Dedifferentiated amniotic fluid mesenchymal stem cell (primary cell): ENCODE measurements at regions not wholly inside any gene's neighbourhood (a gene's known extent, or its start where the extent isn't known, plus 50 kb on each side); places are given as distances from the start of the nearest gene placed in this dataset.
"Not testable (repeated sequence)": the region's sequence is repeated elsewhere in the genome, so short reads cannot be mapped to it uniquely, and the experiment has no call there.

Experiments
- DNase-seq: peaks from one replicate; pipeline ENCODE4 v3.0.0-alpha.2; 2016; ENCODE audit errors: extremely low spot score

GRCh38 chr1:19591482-19592091 lies 52.5 kb upstream of the NBL1 start:
- no peak for DNase-seq

DNA sequence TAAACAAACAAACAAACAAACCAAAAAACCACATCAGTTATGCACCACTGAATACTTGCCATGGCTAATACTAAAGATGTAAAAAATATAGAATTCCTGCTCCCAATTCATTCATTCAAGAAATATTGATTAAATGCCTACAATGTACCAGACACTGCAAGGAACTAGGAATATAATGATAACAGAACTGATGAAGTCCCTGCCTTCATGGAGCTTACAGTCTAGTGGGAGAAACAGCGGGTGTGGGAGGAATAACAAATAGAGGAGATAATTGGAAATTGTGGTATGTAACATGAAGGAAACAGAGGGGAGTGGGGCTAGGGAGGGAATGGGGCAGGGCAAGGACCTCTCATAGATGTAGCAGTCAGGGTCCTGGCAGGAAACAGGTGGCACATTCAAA lies 58.6 kb upstream of the NBL1 start:
- no peak for DNase-seq

DNA sequence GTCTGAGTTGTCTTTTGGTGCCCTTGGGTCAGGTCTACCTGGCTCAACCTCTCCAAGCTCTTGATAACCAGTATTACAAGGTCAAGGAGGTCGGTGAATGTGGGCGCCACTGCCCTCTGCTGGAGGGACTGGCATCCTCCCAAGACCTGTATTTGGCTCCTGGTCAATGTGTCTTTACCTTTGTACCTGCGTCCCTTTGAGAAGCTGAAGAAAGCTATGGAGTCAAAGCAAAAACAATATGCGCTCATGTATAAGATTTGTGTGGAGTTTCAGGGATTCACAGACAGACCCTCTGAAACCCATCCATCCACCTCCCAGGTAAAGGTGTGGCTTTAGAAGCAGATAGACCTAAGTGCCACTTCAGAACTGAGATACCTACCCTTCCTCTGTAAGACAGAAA lies 61.8 kb upstream of the NBL1 start:
- DNase-seq, result no peak

DNA sequence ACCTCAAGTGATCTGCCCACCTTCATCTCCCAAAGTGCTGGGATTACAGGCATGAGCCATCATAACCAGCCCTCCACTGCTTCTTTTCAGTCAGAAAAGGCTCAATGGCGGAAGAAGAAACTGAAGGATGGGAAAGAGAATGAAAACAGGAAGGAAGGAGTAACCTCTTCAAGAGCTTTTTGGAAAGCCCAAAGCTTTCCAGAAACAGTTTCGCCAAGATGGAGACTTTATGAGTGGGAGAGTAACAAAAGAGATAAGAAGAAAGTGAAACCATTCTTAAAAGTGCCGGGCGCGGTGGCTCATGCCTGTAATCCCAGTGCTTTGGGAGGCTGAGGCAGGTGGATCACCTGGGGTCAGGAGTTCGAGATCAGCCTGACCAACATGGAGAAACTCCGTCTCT lies 62.7 kb upstream of the NBL1 start:
- no peak for DNase-seq

DNA sequence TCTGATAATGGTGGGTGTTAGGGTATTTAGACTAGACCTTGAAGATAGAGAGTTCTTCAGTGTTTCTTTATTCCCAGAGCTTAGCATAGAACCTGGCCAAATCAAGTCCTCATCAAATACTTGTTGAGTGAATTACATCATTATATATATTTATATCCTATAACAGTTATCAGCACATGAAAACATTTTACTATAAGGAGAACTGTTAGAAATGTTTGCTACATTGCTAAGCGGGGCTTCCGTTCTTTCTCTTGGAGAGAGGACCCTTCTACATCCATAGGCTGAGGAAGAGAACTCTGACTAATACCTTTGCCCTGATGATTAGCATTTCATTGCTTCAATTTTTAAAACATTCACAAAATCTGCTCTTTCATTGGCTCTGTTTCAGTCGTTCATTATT lies 66.5 kb upstream of the NBL1 start:
- no peak for DNase-seq

GRCh38 chr1:19577036-19577435 lies 67.1 kb upstream of the NBL1 start:
- no peak for DNase-seq

DNA sequence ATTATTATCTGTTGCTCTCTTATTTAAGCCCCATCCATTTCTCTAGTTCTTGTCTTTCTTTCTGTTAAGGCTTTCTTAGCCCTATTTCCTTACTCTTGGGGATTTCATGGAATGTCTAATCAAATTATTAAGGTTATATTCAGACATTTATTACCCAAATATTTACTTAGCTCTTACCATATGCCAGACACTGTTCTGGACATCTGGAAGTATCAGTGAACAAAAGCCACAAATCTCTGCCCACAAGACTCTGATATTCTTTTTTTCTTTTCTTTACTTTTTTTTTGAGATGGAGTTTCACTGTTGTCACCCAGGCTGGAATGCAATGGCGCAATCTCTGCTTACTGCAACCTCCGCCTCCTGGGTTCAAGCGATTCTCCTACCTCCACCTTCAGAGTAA lies 74.3 kb upstream of the NBL1 start:
- DNase-seq, result no peak

DNA sequence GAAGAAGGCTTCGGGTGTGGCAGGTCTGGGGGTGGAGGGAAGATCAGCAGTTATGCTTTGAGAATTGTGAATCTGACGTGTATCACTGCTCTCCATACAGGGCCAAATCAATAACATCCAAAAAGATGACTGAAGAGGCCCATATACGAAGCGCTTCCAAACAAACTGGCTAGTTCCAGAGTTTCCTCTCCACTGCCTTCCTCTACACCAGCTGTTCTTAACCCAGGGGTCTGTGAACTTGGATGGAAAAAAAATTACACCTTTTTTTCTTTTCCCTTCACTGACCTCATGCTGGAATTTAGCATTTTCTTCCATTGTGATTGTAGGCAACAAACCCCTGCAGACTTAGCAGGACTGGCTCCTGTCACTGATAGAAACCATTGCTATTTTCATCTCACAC lies 77.1 kb upstream of the NBL1 start:
- no peak for DNase-seq

DNA sequence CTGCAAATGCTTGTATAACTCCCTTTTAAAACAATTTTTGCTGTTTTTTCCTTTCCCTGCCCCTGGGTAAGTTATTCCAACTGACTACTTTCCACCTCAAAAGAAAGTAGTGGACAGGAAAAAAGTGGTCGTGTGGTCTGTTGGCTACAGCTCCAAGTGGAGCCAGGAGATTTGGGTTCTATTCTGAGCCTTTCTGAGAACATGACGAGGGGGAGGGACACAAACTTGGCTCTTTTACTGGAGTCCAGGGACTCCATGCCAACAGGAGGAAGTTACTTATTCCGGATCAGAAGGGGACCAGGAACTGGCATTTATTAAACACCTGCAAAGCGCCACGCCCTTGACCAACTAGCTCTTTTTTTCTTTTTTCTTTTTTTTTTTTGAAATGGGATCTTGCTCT lies 79.0 kb upstream of the CAPZB start:
- DNase-seq, result no peak

- peak; percentile 31 for DNase-seq
These were observed 78.2 kb upstream of the CAPZB start for GRCh38 chr1:19563324-19564097.

DNA sequence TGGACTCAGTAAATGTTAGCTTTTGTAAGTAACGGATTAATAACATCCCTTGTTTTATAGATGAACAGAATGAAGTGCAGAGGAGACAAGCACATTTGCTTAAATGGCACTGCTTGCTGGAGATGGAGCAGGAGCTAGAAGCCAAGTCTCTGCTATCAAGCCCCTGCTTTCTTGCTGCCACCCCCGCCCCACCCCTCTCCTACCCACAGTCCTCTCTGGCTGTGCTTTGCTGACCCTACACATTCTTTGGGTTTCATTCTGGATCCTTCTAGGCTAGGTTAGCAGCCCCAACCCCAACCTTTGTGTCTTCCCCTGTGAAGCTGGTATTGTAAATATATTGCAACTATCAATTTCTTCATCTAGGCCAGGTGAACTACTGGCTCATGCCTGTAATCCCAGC lies 77.5 kb upstream of the CAPZB start:
- DNase-seq, result no peak

DNA sequence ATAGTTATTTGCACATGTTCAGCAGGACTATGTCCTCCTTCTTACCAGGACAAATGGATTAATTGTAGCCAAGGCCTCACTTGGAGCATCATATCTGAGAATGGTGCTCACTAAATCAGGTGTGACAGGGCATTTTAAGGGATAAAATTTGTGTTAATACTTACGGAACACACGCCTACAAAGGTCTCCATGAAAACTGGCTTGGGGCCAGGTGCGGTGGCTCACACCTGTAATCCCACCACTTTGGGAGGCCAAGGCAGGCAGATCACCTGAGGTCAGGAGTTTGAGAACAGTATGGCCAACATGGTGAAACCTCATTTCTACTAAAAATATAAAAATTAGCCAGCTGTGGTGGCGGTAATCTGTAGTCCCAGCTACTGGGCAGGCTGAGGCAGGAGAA lies 75.1 kb upstream of the CAPZB start:
- no peak for DNase-seq

DNA sequence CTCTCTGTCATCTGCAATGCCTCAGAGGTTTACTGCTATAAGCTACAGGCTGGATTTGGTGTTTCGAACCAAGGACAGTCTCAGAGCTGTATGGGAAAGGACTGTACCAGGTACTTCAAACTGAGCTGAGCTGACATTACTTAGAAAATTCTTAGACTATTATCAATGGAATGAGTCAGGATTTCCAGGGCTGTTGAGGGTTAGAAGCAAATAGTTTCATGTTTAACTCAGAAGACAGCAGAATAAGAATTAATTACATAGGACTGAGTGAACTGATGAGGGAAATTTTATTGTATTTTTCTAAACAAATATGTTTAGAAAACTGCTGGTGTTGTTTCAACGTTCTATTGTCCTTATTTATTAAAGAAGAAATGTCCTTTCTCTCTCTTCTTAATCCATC lies 74.3 kb upstream of the CAPZB start:
- DNase-seq, result peak; percentile 60

DNA sequence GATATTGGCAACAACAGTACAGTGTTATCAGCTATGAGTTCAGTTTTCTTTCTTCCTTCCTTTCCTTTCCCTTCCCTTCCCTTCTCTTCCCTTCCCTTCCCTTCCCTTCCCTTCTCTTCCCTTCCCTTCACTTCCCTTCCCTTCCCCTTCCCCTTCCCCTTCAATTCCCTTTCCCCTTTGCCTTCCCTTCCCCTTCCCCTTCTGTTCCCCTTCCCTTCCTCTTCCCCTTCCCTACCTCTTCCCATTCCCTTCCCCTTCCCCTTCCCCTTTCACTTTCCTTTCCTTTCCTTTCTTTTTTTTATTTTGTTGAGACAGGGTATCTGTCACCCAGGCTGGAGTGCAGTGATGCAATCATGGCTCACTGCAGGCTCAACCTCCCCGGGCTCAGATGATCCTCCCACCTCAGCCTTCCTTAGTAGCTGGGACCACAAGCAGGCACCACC lies 72.3 kb upstream of the CAPZB start:
- no peak for DNase-seq

DNA sequence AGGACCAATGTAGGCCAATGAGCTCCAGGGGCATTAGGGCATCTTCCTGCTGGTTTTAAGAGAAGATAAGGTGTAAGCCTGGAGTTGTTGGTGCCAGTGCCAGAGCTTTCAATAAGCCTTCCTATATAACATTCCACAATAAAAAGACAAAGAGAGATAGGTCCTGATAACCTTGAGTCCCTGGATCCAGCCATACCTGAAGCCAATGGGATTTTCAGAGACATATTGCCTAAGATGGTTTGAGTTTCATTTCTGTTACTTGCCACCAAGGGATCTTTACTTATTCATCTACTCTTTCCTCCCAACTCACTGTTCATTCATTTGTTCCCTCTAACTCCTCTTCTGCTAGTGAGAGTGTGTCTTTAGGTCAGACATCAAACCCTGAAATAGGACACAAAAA lies 68.8 kb upstream of the CAPZB start:
- no peak for DNase-seq

DNA sequence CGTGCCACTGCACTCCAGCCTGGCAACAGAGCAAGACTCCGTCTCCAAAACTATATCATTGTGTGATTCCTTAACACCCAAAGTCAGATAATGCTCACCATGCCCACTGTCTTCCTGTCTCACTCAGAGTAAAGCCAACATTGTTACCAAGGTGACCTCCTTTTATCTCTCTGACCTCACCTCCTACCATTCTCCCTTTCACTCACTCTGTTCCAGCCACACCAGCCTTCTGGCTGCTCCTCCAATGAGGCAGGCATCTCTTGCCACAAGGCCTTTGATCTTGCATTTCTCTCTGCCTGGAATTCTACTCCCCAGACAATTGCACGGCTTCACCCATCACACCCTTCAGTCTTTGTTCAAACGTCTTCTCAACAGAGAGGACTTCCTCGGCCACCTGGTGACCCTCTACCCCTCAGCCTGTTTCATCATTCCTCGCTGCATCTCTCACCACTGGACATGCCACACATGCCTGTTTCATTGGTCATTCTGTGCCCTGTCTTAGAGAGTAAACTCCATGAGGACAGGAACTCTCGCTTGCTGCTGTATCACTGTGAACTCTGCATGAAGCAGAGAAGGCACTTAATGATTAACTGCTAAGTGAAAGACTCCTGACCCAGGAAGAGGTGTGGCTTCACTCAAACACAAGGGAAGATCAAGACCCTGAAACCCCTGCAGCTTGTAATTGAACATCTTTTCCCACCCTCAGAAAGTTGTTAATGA lies 67.1 kb upstream of the CAPZB start:
- no peak for DNase-seq

- DNase-seq, result not testable (repeated sequence)
These were observed 66.5 kb upstream of the CAPZB start for GRCh38 chr1:19551837-19552236.

DNA sequence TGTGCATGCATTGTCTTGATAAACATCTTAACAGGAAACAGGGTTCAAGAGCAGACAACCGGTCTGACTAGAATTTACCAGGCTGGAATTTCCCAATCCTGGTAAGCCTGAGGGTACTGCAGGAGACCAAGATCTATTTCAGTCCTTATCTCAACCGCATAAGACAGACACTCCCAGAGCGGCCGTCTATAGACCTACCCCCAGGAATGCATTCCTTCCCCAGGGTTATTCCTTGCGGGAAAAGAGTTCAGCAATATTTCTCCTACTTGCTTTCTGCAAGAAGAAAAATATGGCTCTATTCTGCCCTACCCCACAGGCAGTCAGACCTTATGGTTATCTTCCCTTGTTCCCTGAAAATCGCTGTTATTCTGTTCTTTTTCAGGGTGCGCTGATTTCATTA lies 65.1 kb upstream of the CAPZB start:
- DNase-seq, result not testable (repeated sequence)

- DNase-seq, result no peak
These were observed 62.5 kb upstream of the CAPZB start for GRCh38 chr1:19547814-19548213.

DNA sequence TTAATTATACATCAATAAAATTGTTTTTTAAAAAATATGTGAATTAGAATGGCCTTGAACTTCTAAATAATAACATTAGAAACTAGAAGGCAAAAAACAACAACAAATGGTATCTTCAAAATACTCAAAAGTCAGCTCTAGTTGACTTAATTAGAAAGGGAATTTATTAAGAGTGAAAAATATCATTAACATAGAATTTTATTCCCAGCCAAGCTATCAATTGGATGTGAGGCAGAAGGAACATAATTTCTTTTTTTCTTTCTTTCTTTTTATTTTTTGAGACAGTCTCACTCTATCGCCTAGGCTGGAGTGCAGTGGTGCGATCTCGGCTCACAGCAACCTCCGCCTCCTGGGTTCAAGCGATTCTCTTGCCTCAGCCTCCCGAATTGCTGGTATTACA lies 51.2 kb upstream of the CAPZB start:
- DNase-seq, result no peak

- no peak for DNase-seq
These were observed 49.9 kb upstream of the CAPZB start for GRCh38 chr1:19535214-19535613.
